ENCODE measurements at regions not wholly inside any gene's neighbourhood (a gene's known extent, or its start where the extent isn't known, plus 50 kb on each side); places are given as distances from the start of the nearest gene placed in this dataset.

GRCh38 chr12:73506611-73507010 lies 1031.0 kb upstream of the ATXN7L3B start:
- Histone ChIP-seq H3K4me1 (ENCODE audit: low read depth) (no peaks in the 10 kb centered on the region), H3K9me3 (ENCODE audit: low read depth) (no peaks in the 10 kb centered on the region), H3K27ac (no peak overlapping the region), H3K27me3 (no peaks in the 10 kb centered on the region), H3K36me3 (no peaks in the 10 kb centered on the region), H3K4me3 (no peak overlapping the region)
- no peak for DNase-seq (ENCODE audit: low read depth in 1 of 2, low spot score in 1 of 2)
- TF ChIP-seq CTCF (IDR thresholded peaks at IDR 0.05; ENCODE audit: low read depth, low read length) = no peak

- Histone ChIP-seq H3K4me1 (ENCODE audit: low read depth) (no peaks in the 10 kb centered on the region), H3K27me3 (no peaks in the 10 kb centered on the region), H3K27ac (no peak overlapping the region), H3K36me3 (no peaks in the 10 kb centered on the region), H3K4me3 (no peak overlapping the region), H3K9me3 (ENCODE audit: low read depth) (no peaks in the 10 kb centered on the region)
- no peak for TF ChIP-seq CTCF (IDR thresholded peaks at IDR 0.05; ENCODE audit: low read depth, low read length)
- no peak for DNase-seq (ENCODE audit: low read depth in 1 of 2, low spot score in 1 of 2)
These were observed 1023.0 kb upstream of the ATXN7L3B start for GRCh38 chr12:73514672-73515071.

GRCh38 chr12:73517859-73518258 lies 1019.8 kb upstream of the ATXN7L3B start:
- no peak for DNase-seq (ENCODE audit: low read depth in 1 of 2, low spot score in 1 of 2)
- no peak overlapping the region for H3K4me3 ChIP-seq
- H3K36me3 ChIP-seq = no peaks in the 10 kb centered on the region
- no peak overlapping the region for H3K27ac ChIP-seq
- TF ChIP-seq CTCF (IDR thresholded peaks at IDR 0.05; ENCODE audit: low read depth, low read length) = no peak
- no peaks in the 10 kb centered on the region for H3K27me3 ChIP-seq
- no peaks in the 10 kb centered on the region for H3K9me3 ChIP-seq (ENCODE audit: low read depth)
- no peaks in the 10 kb centered on the region for H3K4me1 ChIP-seq (ENCODE audit: low read depth)

- Histone ChIP-seq H3K36me3 (no peaks in the 10 kb centered on the region), H3K9me3 (ENCODE audit: low read depth) (no peaks in the 10 kb centered on the region), H3K27ac (no peak overlapping the region), H3K4me3 (no peak overlapping the region), H3K4me1 (ENCODE audit: low read depth) (peaks cover 26% of the 10 kb centered on the region), H3K27me3 (no peaks in the 10 kb centered on the region)
- DNase-seq (ENCODE audit: low read depth in 1 of 2, low spot score in 1 of 2) = no peak
- TF ChIP-seq CTCF (IDR thresholded peaks at IDR 0.05; ENCODE audit: low read depth, low read length) = no peak
These were observed 1008.4 kb upstream of the ATXN7L3B start for GRCh38 chr12:73529231-73529630.

GRCh38 chr12:73529954-73530353 lies 1007.7 kb upstream of the ATXN7L3B start:
- peaks cover 33% of the 10 kb centered on the region for H3K4me1 ChIP-seq (ENCODE audit: low read depth)
- no peak for TF ChIP-seq CTCF (IDR thresholded peaks at IDR 0.05; ENCODE audit: low read depth, low read length)
- no peak for DNase-seq (ENCODE audit: low read depth in 1 of 2, low spot score in 1 of 2)
- H3K27me3 ChIP-seq = no peaks in the 10 kb centered on the region
- H3K36me3 ChIP-seq = no peaks in the 10 kb centered on the region
- no peak overlapping the region for H3K4me3 ChIP-seq
- H3K27ac ChIP-seq = no peak overlapping the region
- no peaks in the 10 kb centered on the region for H3K9me3 ChIP-seq (ENCODE audit: low read depth)

- H3K9me3 ChIP-seq (ENCODE audit: low read depth) = no peaks in the 10 kb centered on the region
- no peaks in the 10 kb centered on the region for H3K27me3 ChIP-seq
- TF ChIP-seq CTCF (IDR thresholded peaks at IDR 0.05; ENCODE audit: low read depth, low read length) = no peak
- H3K4me1 ChIP-seq (ENCODE audit: low read depth) = peaks cover 37% of the 10 kb centered on the region
- no peak overlapping the region for H3K27ac ChIP-seq
- no peaks in the 10 kb centered on the region for H3K36me3 ChIP-seq
- no peak for DNase-seq (ENCODE audit: low read depth in 1 of 2, low spot score in 1 of 2)
- H3K4me3 ChIP-seq = no peak overlapping the region
These were observed 1005.9 kb upstream of the ATXN7L3B start for GRCh38 chr12:73531752-73532151.
